NCI-H1694 treated with DMSO at 0.1 percent for 48 hours (cell line): ENCODE measurements at regions not wholly inside any gene's neighbourhood (a gene's known extent, or its start where the extent isn't known, plus 50 kb on each side); places are given as distances from the start of the nearest gene placed in this dataset.
"Not testable (repeated sequence)": the region's sequence is repeated elsewhere in the genome, so short reads cannot be mapped to it uniquely, and the experiment has no call there.

Experiments
- DNase-seq: peaks from one replicate; lab custom pipeline; 2025; lab: John Stamatoyannopoulos, UW

DNA sequence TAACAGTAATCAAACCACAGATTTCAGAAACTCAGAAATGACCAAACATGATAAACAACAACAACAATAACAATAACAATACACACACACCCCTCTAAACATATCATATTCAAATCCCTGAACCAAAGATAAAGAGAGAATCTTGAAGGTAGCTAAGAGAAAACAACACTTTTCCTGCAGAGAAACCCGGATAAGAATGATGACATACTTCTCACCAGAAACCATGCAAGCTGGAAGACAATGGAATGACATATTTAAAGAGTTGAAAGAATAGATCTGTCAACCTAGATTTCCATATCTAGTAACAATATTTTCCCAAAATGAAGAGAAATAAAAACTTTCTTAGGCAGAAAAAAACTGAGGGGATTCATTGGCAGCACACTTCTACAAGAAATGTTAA, 138.1 kb downstream of the LIG4 start:
- DNase-seq: no peak

DNA sequence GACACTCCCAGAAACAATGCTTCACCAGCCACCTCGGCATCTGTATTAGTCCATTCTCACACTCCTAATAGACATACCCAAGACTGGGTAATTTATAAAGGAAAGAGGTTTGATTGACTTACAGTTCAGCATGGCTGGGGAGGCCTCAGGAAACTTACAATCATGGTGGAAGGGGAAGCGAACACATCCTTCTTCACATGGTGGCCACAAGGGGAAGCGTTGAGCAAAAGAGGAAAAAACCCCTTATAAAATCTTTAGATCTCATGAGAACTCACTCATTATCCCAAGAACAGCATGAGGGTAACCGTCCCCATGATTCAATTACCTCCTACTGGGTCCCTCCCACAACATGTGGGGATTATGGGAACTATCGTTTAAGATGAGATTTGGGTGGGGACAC, 140.9 kb downstream of the LIG4 start:
- DNase-seq: not testable (repeated sequence)

DNA sequence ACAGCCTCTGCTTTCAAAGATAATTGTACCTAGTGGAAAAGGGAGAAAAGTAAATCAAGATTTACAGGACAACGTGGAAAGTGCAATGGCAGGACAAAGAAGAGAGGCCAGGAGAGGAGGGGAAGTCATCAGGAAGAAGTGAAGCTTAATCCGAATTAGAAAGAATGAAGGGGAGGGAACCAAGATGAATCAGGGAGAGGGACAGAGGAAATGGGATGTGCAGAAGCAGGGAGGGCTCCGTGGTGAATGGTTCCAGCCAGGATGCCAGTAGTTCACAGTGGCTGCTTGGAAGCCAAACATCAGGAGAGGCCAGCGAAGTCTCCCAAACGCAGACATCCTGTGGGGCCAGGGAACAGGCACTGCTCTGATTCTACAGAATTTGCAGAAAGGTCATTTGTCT, 144.4 kb downstream of the LIG4 start:
- DNase-seq: no peak

DNA sequence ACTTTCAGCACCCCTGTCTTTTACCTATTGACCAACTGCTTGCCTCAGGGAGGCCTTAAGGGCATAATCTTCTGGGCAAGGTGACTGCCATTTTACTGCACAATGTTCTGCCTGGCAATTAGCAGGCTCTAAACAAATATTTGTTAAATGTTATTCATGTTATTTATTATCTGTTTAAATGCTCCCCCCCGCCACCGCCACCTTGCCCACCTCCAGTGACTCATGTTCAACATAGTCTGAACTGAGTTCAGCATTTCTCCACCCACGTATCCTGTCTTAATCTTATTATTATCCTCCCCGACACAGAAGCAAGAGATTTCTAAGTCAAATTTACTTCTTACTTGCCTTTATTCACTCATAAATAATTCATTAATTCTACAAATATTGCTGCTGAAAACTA, 144.8 kb downstream of the LIG4 start:
- DNase-seq: no peak

DNA sequence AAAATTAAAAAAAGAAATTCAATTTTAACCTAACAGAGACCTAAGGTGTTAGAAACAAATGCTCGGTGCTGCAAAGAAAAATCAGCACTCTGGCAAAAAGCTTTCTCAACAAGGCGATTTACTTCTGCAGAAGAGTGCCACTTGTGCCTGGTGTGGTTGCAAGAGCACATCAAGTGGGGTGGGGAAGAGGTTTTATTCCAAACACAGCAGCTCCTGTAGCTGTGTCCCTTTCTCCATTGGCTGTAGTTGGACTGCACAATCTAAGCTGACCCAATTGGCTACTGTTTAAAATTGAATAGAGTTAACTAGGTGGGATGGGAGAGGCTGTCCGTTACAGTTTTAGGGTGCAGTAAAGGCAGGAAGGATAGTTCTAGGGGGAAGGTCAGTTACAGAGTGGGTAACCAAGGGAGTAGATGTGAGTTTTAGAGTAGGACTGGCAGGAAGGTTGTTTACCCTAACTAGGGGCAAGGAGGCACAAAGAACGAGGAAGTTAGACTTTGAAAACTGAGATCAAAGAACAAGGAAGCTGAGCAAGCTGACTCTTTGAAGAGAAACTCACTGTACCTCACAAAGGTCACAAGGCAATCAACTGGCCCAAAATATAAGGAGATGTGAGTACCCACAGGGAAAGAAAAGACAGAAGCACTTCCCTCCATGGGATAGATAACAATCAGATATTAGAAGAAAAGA, 145.7 kb downstream of the LIG4 start:
- DNase-seq: no peak

DNA sequence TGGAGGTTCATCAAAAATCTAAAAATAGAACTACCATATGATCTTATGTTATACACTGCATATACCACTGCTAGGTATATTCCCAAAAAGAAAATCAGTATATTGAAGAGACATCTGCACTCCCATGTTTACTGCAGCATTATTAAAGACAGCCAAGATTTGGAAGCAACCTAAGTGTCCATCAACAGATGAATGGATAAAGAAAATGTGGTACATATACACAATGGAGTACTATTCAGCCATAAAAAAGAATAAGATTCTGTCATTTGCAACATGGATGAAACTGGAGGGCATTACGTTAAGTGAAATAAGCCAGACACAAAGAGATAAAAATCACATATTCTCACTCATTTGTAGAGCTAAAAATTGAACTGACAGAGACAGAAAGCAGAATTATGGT, 151.0 kb downstream of the LIG4 start:
- DNase-seq: not testable (repeated sequence)

DNA sequence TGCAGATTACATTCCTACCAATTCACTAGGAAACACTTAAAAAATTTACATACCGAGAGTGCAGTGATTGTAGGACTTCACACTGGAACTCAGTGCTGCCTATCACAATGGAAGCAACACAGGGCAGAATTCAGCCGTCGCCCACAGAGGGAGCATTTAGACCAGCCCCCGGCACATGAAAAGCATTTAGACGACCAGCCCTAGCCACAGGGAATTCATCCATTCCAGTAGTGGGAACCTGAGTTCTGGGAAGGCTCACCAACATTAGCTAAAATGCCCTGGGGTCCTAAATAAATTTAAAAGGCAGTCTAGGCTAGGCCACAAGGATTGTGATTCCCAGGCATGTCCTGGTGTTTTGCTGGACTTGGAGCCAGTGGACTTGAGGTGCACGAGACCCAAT, 155.2 kb downstream of the LIG4 start:
- no peak for DNase-seq

DNA sequence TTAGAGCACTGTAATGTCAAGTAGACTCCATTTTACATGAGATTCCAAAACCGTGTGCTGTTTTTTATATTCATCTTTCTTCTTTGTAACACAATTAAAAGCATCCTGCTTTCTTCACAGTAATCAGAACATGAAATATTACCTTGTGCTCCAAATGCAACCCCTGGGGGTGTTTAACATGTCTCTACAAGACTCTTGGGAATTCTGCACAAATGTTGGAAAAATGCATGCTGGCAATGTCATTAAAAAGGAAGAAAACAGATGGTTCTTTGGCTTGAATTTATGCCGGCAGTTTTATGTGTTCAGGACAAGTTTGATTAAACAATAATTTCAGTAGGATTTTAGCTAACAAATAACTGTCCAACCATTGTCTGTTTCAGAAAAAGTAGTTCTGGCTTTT, 159.1 kb downstream of the LIG4 start:
- DNase-seq: peak; percentile 97

DNA sequence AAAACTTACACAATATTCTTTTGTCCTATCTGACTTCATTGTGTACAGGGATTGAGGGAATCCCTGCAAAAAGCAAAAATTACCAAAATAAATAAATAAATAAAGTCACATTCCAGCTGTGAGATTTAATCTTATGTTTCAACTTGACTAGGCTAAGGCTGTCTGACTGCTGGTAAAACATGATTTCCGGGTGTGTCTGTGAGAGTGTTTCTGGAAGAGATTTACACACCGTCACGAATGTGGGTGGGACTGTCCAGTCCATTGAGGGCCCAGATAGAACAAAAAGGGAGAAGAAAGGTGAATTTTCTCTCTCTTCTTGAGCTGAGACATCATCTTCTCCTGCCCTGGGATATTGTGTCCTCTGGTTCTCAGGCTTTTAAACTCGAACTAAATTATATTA, 166.1 kb downstream of the LIG4 start:
- no peak for DNase-seq

DNA sequence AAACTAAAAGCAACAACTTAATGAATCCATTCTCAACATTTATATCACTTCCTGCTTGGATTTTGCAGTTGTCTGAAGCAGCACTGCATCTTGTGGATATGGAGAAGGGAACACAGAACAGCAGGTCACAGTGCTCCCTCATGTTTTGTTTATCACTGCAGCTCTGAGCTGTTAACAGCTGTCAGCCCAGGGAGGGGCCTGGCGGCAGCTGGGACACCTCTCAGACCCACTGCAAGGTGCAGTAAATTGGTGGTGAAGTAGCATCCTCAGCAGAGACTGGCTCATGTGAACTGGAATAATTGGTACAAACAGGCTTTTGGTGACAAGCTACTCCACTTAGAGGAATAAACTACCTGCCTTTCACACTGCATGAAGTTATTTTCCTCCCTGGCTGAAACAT, 170.4 kb downstream of the LIG4 start:
- DNase-seq: peak; percentile 94

DNA sequence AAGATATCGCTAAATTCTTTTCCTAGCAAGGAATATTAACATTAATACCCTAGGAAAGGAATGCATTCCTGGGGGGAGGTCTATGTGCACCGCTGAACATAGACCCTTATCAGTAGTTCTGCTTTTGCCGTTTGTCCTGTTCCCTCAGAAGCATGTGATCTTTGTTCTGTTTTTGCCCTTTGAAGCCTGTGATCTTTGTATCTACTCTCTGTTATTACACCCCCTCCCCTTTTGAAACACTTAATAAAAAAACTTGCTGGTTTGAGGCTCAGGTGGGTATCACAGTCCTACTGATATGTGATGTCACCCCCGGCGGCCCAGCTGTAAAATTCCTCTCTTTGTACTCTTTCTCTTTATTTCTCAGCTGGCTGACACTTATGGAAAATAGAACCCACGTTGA, 172.5 kb downstream of the LIG4 start:
- DNase-seq: not testable (repeated sequence)

DNA sequence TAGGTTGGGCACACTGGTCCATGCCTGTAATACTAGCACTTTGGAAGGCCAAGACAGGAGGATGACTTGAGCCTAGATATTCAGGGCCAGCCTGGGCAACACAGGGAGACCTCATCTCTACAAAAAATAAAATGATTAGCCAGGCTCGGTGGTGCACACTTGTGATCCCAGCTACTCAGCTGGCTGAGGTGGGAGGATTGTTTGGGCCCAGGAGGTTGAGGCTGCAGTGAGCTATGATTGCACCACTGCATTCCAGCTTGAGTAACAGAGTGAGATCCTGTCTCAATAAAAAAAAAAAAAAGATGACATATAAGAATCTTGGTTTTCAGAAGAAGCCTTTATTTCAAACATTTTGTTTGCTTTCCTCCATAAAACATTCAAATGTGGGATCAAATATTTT, 178.0 kb downstream of the LIG4 start:
- no peak for DNase-seq

DNA sequence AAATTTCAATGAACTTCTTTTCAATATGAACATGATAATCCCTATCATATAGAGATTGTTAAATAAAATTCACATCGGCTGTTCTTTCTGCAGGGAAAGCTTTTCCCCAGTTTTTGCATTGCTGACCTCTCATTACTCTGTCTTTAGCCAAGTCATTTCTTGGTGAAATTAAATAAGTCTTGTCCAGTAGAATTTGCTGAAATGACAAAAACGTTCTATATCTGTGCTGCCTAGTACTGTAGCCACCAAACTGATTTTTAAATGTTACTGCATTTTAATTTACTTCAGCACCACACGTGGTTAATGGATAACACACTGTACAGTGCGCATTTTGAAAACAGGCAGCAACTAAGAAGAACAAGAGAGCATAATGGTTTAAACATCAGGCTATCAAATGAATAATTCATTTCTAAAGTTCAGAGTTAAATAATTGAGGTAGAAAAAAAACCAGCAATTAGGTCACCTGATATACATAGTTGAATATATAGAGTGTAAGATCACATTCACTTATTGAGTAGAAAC, 178.9 kb downstream of the LIG4 start:
- DNase-seq: no peak

DNA sequence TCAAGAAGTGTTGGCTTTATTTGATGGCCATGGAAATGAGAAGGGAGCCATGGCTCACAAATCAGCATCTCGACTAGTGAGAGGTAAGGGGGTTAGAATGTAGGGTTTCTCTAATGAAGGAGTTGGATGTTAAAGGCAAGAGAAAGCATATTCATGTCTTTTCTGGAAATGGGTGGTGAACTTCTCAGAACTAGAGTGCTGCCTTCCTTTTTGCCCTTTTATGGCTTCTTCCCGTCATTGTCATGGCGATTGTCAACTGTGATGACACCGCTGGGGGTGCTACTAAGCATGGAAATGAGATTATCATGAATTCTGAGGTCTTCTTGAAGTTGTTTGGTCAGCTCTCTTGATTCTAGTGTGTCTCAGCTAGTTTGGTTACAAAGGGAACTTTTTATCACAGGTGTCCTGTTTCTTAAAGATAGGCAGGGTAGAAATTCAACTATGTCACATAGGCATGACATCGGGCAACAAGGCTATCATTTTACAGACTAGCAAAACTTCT, 180.4 kb downstream of the LIG4 start:
- DNase-seq: no peak

DNA sequence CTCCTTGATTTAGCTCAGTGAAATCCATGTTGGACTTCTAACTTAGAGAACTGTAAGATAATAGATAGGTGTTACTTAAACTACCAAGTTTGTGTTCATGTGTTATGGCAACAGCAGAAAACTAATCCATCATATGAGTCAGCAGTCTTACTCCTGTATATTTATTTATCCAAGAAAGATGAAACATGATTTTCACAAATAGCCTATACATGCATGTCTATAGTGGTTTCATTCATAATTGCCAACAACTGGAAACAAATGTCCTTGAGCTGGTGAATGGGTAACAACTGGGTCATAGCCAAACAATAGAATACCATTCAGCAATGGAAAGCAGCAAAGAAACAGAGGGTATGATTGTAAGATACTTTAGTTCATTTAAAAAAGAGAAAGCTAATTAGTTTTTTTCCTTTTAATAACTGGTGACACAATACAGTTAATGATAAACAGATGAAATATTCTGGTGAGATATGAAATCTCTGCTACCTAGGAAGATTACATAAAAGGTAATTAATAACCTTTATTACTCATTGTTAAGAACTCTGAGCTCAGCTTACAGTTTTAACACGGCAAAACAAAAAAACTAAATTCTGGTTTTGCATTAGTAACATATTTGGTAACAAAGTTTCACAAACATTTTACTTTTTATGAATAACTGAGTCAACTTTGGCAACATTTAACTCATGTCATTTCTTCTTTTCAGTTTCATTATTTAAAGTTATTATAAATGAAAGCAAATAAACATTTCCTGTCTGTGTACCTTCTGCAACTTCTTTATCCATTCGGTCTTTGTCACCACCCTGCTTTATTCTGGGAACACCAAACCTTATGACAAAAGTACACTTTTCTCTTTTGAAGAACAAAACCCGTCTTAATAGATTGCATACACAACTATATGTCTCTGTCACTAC, 181.3 kb downstream of the LIG4 start:
- DNase-seq: no peak

DNA sequence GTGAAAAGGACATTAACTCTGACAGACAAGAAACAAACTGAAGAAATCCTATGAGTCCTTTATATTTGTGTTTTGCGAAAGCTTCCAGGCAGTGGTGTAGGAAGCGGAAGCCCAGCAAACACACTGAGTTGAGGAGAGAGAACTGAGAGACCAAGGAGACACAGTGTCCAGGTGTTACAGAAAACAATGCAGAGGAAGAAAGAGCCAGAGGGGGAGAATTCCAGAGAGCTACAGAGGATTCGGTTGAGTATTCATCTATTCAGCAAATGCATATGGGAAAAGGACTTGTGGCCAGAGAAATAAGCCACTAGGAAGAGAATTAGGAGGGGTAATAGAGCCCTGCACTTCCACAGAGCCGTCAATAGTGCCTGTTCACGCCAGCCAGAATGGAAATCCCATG, 183.5 kb downstream of the LIG4 start:
- no peak for DNase-seq

DNA sequence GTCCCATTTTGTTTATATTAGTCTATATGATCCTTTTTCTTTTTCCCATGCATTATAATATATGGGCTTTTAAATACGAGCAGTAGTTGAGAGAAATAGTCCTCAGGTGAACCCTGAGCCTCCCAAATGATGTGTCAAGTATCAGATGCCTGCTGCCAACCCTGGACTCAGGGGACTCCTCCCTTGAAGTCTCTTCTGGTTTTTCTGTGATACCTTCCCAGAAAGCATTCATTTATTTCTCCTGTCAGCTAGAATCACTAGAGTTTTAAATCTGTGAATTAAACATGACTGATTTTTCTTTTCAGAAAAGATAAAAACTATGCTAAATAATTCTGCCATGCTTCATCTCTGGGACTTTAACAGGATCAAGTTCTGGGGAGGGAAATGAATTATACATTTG, 184.6 kb downstream of the LIG4 start:
- no peak for DNase-seq

DNA sequence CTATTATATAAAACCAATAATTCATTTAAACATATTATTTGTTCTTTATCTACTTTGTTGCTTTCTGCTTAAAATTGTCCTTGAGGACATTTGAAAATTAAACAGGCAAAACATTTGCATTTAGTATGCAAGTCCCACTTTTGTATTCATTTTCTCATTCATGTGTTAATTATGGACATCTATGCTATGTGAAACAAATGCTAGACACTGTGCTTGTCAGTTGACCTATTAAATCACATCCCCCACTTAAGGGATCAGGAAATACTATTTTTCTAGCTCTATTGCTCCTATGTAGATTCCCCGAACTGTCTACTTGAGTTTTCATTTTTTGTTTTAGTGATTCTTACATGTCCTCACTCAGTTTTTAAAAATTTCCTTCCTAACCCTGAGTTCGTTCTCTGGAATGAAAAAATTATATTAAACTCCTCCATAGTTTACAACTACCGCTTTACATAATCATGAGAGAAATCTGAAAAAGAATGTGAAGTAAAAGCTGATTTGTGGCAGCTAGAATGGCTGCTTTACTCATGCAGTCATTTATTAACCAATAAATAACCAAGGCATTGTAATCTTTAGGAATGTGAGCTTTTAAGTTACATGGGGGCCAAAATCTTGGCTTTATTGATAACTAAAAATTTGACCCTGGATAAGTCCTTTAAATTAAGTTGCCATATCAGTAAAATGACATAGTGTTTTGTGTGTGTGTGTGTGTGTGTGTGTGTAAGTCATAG, 188.5 kb downstream of the LIG4 start:
- DNase-seq: no peak

DNA sequence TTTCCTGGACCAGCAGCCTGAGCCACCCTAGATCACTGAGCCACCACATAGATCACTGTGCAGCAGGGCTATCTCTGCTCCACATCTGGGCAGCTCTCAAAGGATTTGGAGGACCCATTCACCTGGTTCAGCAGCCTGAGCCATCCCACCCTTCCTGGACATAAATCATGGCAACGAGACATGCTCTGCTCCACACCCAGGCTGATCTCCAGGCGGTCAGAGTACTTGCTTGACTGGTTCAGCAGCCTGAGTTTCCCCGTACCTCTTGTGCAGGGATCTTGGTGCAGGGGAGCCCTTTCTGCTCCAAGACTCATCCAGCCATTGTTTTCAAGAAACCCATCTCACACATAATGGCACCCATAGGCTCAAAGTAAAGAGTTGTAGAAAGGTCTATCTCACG, 195.3 kb downstream of the LIG4 start:
- DNase-seq: no peak

DNA sequence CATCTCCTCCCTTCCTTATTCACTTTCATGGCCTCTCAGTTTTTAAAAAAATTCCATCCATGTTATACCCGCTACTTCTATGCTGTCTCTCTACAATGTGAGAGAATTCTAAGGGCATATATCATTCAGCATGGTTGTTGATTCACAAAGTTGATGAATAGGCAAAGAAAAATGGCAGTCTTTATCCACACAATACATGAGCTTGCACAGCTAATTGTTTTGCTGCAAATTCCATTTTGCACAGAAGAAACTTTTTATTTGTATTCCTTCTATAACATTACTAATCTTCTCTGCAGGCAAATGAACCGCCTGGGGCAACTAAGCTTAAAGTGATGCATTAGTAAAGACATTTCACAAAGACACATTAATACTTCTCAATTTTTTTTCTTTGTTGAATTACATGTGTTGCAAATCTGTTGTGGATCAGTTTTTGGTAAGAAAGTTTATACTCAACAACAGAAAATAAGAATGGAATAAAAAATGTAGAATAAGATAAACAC, 196.9 kb downstream of the LIG4 start:
- no peak for DNase-seq

DNA sequence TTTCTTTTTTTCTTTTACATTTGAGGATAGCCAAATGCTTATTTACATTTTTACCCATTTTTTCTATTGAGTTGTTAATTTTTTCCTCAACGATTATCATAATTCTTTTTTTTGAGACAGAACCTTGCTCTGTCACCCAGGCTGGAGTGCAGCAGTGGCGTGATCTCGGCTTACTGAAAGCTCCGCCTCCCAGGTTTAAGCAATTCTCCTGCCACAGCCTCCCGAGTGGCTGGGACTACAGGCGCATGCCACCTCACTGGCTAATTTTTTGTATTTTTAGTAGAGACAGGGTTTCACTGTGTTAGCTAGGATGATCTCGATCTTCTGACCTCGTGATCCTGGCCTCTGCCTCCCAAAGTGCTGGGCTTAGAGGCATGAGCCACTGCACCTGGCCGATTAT, 208.7 kb downstream of the LIG4 start:
- DNase-seq: no peak

DNA sequence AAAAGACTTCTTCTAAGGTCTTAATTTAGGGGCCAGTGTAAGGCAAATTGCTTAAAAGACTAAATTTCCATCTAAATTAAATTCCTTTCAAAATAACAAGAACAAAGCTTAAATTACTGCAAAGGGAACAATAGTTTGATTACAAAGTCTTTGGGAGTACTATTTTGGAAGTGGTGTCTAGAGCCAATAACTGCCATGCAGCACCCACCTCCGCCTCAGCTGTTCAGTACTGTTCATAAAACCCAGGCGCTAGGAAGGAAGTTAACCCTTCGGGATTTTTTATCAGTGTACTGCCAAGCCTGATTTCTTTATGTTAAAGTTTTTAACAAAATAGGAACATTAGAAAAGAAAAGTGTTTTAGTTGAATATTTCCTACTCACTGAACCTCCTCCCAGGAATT, 210.1 kb downstream of the LIG4 start:
- DNase-seq: no peak
